Nephron progenitor cell (in vitro differentiated cells): ENCODE measurements at regions not wholly inside any gene's neighbourhood (a gene's known extent, or its start where the extent isn't known, plus 50 kb on each side); places are given as distances from the start of the nearest gene placed in this dataset.

ENCODE experiments used
- DNase-seq: peaks from one replicate; pipeline ENCODE4 v3.0.0; 2021
- H3K27ac Mint-ChIP-seq: 2 replicates; pipeline ENCODE4 v1.8.0; 2021; ENCODE audit warnings: mild to moderate bottlenecking, moderate library complexity, mixed read lengths
- H3K27me3 Mint-ChIP-seq: 2 replicates; pipeline ENCODE4 v1.8.0; 2021; ENCODE audit warnings: mild to moderate bottlenecking, low read depth, mixed read lengths; ENCODE audit not compliant: poor library complexity
- H3K36me3 Mint-ChIP-seq: 2 replicates; pipeline ENCODE4 v1.8.0; 2021; ENCODE audit warnings: low read depth, mixed read lengths
- H3K4me1 Mint-ChIP-seq: 2 replicates; pipeline ENCODE4 v1.8.0; 2021; ENCODE audit warnings: mixed read lengths
- H3K4me3 Mint-ChIP-seq: 2 replicates; pipeline ENCODE4 v1.8.0; 2021; ENCODE audit warnings: mild to moderate bottlenecking, moderate library complexity, mixed read lengths
- H3K9me3 Mint-ChIP-seq: 2 replicates; pipeline ENCODE4 v1.8.0; 2021; ENCODE audit warnings: mild to moderate bottlenecking, moderate library complexity, mixed read lengths
- TF ChIP-seq, protein P1 (sequence below): fragments of 200-600 bp; sonication (generic); IDR thresholded peaks from 2 replicates; pipeline ENCODE4 v1.5.0; 2021; ENCODE audit warnings: antibody characterized with exemption

DNA sequence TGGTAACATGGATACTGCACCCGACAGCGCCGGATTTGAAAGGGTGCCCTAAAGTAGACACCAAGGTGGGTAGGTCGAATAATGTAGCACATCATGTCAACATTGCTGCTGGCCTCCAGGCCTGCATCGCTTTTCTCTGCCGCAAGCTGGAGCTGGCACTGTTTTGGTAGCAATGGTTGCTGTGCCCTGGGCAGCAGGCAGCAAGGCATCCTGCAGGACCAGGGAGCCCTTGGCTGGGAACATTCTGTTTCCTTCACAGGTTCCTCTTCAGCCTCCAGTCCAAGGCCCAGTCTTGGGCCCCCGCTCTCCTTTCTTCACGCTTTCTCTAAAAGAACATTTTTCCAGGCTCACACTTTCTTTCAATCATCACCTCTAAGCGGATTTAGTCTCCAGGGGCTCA, 365.8 kb upstream of the JARID2 start:
- no peaks in the 10 kb centered on the region for H3K36me3 Mint-ChIP-seq
- H3K27ac Mint-ChIP-seq = peak overlapping the region; percentile 27
- TF ChIP-seq, protein P1, sequence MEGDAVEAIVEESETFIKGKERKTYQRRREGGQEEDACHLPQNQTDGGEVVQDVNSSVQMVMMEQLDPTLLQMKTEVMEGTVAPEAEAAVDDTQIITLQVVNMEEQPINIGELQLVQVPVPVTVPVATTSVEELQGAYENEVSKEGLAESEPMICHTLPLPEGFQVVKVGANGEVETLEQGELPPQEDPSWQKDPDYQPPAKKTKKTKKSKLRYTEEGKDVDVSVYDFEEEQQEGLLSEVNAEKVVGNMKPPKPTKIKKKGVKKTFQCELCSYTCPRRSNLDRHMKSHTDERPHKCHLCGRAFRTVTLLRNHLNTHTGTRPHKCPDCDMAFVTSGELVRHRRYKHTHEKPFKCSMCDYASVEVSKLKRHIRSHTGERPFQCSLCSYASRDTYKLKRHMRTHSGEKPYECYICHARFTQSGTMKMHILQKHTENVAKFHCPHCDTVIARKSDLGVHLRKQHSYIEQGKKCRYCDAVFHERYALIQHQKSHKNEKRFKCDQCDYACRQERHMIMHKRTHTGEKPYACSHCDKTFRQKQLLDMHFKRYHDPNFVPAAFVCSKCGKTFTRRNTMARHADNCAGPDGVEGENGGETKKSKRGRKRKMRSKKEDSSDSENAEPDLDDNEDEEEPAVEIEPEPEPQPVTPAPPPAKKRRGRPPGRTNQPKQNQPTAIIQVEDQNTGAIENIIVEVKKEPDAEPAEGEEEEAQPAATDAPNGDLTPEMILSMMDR = no peak
- H3K4me3 Mint-ChIP-seq = no peak overlapping the region
- H3K4me1 Mint-ChIP-seq = peaks cover 83% of the 10 kb centered on the region
- H3K27me3 Mint-ChIP-seq = peaks cover 8% of the 10 kb centered on the region
- no peaks in the 10 kb centered on the region for H3K9me3 Mint-ChIP-seq
- no peak for DNase-seq

DNA sequence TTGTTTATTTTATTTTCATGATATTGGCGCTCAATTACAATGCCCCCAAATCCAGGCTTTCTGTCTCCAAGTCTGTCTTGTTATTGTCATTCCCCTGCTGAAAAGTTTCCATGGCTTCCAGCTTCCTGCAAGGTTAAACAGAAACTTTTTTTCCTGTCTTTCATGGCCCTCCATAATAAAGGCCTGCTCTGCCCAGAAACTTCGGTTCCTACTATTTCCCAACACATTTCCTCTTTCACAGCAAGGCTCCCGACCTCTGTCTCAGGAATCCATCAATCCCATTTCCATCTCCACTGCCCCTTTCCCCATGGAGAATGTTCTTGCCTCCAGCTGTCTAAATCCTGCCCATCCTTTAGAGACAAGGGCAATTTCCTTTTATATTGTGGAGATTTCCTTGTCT, 365.2 kb upstream of the JARID2 start:
- Mint-ChIP-seq H3K4me3 (no peak overlapping the region), H3K4me1 (peaks cover 80% of the 10 kb centered on the region), H3K36me3 (no peaks in the 10 kb centered on the region), H3K27me3 (peaks cover 8% of the 10 kb centered on the region), H3K9me3 (no peaks in the 10 kb centered on the region), H3K27ac (peak overlapping the region; percentile 12)
- TF ChIP-seq, protein P1 = no peak
- no peak for DNase-seq

DNA sequence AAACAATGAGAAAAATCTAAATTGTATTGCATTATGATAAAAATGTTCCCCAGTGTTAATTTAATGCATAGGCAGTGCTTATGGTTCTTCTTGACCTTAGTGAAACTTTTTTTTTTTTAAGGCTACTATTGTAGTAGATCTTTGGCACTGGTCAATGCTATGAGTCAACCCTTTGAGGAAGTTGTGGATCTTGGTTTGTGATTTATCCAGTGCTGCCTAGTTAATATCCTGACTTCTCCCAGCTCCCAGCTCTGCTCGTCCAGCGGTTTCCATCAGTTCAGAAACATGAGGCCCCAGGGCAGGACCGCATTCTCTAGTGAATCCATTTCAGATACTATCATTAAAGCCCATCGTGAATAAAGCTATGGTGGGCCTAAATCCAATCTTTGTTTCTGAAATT, 364.5 kb upstream of the JARID2 start:
- Mint-ChIP-seq H3K4me3 (no peak overlapping the region), H3K4me1 (peaks cover 73% of the 10 kb centered on the region), H3K36me3 (no peaks in the 10 kb centered on the region), H3K27ac (no peak overlapping the region), H3K27me3 (peaks cover 13% of the 10 kb centered on the region), H3K9me3 (no peaks in the 10 kb centered on the region)
- TF ChIP-seq, protein P1 = no peak
- DNase-seq = no peak

DNA sequence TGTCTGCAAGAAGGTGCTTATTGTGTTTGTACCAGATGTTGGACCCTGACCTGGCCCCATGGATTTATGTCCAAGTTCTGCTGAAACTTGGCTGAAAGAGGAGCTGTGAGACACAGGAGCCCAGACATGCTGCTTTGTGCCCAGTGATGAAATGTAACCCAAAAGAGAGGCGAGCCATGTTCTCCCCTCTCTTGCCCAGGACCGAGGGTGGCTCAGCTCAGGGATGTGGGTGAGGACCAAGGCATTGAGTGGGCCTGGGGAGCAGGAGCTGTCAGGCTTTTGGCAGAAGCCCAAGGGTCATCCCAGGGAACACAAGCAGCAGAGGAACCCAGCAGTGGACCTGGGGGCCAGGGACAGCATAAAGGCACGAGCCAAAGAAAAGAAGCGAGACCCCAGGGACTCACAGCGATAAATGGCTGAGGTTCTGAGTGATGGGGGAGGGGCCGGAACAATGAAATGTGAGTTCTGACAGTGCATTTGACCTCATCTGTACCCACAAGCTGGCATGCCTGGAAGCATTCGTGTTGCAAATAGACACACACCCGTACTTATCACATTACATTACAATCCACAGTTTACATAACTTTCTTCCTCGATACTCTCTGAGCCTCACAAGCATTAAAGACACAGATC, 363.4 kb upstream of the JARID2 start:
- TF ChIP-seq, protein P1 = no peak
- Mint-ChIP-seq H3K27ac (peak overlapping the region; percentile 68), H3K36me3 (no peaks in the 10 kb centered on the region), H3K4me3 (peak overlapping the region; percentile 51), H3K9me3 (no peaks in the 10 kb centered on the region), H3K4me1 (peaks cover 62% of the 10 kb centered on the region), H3K27me3 (peaks cover 12% of the 10 kb centered on the region)
- DNase-seq = peak; percentile 15

DNA sequence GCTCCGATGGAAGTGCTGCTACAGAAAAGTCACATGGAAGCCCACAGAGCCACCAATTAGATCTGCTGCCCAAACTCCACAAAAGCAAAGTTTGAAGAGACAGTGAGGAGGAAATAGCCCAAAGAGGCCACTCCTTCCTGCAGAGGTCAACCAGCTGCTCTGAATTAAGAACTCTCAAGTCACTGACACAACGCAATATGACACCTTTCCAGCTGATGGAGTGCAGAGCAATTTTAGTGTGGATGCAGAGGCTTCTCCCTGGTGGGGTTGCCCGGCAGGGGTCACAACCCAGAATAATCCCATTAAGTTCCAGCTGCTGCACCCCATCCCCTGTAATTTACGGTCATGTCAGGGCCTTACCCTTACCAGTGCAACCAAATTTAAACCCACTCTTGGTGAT, 361.9 kb upstream of the JARID2 start:
- H3K9me3 Mint-ChIP-seq = no peaks in the 10 kb centered on the region
- no peaks in the 10 kb centered on the region for H3K36me3 Mint-ChIP-seq
- H3K4me1 Mint-ChIP-seq = peaks cover 58% of the 10 kb centered on the region
- TF ChIP-seq, protein P1 = no peak
- H3K27ac Mint-ChIP-seq = peak overlapping the region; percentile 96
- peaks cover 10% of the 10 kb centered on the region for H3K27me3 Mint-ChIP-seq
- H3K4me3 Mint-ChIP-seq = peak overlapping the region; percentile 51
- DNase-seq = peak; percentile 54

DNA sequence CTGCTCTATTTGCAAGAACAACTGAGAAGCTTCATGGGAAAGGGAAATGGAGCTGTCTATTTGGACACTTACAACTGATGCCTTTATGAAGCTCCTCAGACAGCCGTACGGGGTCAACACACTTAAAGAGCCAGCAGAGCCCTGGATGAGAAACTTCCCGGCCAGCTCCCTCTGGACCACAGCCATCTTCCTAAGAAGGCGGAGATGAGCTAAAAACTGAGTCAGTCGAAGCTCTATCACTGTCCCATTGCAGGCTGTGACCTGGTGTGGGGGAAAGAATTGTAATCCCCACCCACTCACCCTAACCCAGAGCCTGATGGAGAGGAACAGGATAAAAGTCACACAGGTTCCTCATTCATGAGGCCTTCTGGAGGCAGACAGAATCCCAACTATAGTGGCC, 360.4 kb upstream of the JARID2 start:
- TF ChIP-seq, protein P1 = no peak
- H3K4me1 Mint-ChIP-seq = peaks cover 58% of the 10 kb centered on the region
- no peaks in the 10 kb centered on the region for H3K36me3 Mint-ChIP-seq

More for the DNA sequence above, 360.4 kb upstream of the JARID2 start:
- no peak overlapping the region for H3K4me3 Mint-ChIP-seq
- peaks cover 14% of the 10 kb centered on the region for H3K27me3 Mint-ChIP-seq
- H3K9me3 Mint-ChIP-seq = peaks cover 4% of the 10 kb centered on the region
- H3K27ac Mint-ChIP-seq = no peak overlapping the region
- DNase-seq = no peak
